D721Med (cell line): ENCODE measurements at regions not wholly inside any gene's neighbourhood (a gene's known extent, or its start where the extent isn't known, plus 50 kb on each side); places are given as distances from the start of the nearest gene placed in this dataset.

Experiments used
- DNase-seq: peaks from one replicate; pipeline ENCODE4 v3.0.0; 2011; ENCODE audit warnings: low spot score; ENCODE audit not compliant: insufficient read length
- FAIRE-seq: peaks from 2 replicates; lab custom pipeline; 2011; peaks lifted over from hg19 to GRCh38; lab: Jason Lieb, UNC
- CTCF ChIP-seq: IDR thresholded peaks from 2 replicates; pipeline ENCODE4 v1.5.1; 2012; ENCODE audit warnings: mild to moderate bottlenecking, control low read depth; ENCODE audit not compliant: insufficient read depth; ENCODE audit errors: missing control alignments

GRCh38 chr1:234838182-234838581, 228.2 kb upstream of the IRF2BP2 start:
- DNase-seq, result no peak
- FAIRE-seq, result no peak
- no peak for TF ChIP-seq CTCF

- TF ChIP-seq CTCF, result no peak
- FAIRE-seq (no peak), DNase-seq (no peak)
These were observed 227.7 kb upstream of the IRF2BP2 start for GRCh38 chr1:234837713-234838112.

- FAIRE-seq, result no peak
- TF ChIP-seq CTCF, result no peak
These were observed 226.9 kb upstream of the IRF2BP2 start for GRCh38 chr1:234836776-234837357.

GRCh38 chr1:234836045-234836681, 226.2 kb upstream of the IRF2BP2 start:
- no peak for DNase-seq
- no peak for FAIRE-seq
- no peak for TF ChIP-seq CTCF

More at GRCh38 chr1:234836776-234837357, 226.9 kb upstream of the IRF2BP2 start:
- no peak for DNase-seq

DNA sequence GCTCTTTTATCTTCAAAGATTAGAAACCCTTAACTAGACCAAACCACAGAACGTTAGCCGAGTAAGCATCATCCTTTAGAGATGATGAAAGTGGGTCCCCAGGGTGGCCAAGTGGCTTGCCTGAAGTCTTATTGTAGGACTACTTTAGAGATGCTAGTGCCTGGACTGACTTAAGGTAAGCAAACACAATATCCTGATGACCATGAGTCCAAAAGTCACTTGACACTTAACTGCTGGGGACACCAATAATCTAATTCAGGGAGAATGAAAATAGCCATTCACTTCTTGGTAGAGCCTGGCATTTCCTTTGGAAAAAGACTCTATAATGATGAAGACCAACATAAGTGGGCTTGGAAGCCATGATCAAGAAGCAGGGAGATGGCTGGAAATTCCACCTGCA, 225.3 kb upstream of the IRF2BP2 start:
- DNase-seq, result no peak
- no peak for TF ChIP-seq CTCF
- FAIRE-seq, result no peak

DNA sequence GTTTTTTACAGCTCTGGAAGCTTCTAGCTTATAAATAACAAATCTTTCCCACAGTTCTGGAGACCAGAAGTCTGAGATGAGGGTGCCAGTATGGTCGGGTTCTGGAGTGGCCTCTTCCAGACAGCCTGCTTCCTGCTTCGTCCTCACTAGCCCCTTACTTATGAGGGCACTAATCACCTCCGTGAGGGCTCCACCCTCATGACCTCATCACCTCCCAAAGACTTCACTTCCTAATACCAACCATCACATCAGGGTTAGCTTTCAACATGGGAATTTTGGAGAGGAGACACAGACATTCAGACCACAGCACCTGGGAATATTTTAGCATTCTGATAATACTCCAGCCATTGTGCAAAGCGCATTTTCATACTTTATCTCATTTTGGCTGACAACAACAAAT, 223.7 kb upstream of the IRF2BP2 start:
- DNase-seq, result no peak
- no peak for FAIRE-seq
- TF ChIP-seq CTCF, result no peak

GRCh38 chr1:234833118-234833517, 223.1 kb upstream of the IRF2BP2 start:
- FAIRE-seq (no peak), DNase-seq (no peak)
- no peak for TF ChIP-seq CTCF
